Liver (tissue), 8 donors: ENCODE measurements at regions not wholly inside any gene's neighbourhood (a gene's known extent, or its start where the extent isn't known, plus 50 kb on each side); places are given as distances from the start of the nearest gene placed in this dataset.

Experiments used
- DNase-seq: peaks from one replicate; pipeline ENCODE4 v3.0.0-alpha.2; 2017; ENCODE audit warnings: low spot score
- H3K27ac ChIP-seq, 2 donors: one replicate each; pipeline ENCODE4 v1.7.0; 2013; ENCODE audit warnings: inconsistent platforms in 2 of 2, low read length in 2 of 2, control low read depth in 1 of 2, low read depth in 1 of 2, mild to moderate bottlenecking in 1 of 2
- H3K27me3 ChIP-seq, 4 donors: one replicate each; pipeline versions ENCODE4 v1.6.1 to v1.7.0; 2013; ENCODE audit warnings: low read length in 3 of 4, inconsistent platforms in 1 of 4, mild to moderate bottlenecking in 1 of 4, moderate library complexity in 1 of 4; ENCODE audit not compliant: control insufficient read depth in 4 of 4, insufficient read depth in 4 of 4
- H3K36me3 ChIP-seq, 4 donors: one replicate each; pipeline versions ENCODE4 v1.6.1 to v1.7.0; 2013; ENCODE audit warnings: low read length in 3 of 4, mild to moderate bottlenecking in 3 of 4, low read depth in 1 of 4, moderate library complexity in 1 of 4; ENCODE audit not compliant: control insufficient read depth in 4 of 4, insufficient read depth in 3 of 4
- H3K4me1 ChIP-seq, 4 donors: one replicate each; pipeline versions ENCODE4 v1.6.1 to v1.7.0; 2013; ENCODE audit warnings: low read length in 3 of 4, mild to moderate bottlenecking in 3 of 4, moderate library complexity in 1 of 4; ENCODE audit not compliant: control insufficient read depth in 4 of 4, insufficient read depth in 4 of 4
- H3K4me3 ChIP-seq, 3 donors: one replicate each; pipeline versions ENCODE4 v1.6.1 to v1.7.0; 2013; ENCODE audit warnings: low read length in 3 of 3, control low read depth in 1 of 3, low read depth in 1 of 3, mild to moderate bottlenecking in 1 of 3
- H3K9ac ChIP-seq, 2 donors: one replicate each; pipeline ENCODE4 v1.7.0; 2013; ENCODE audit warnings: low read length in 2 of 2, mild to moderate bottlenecking in 2 of 2, moderate library complexity in 2 of 2, control low read depth in 1 of 2, low read depth in 1 of 2
- H3K9me3 ChIP-seq, 4 donors: one replicate each; pipeline versions ENCODE4 v1.6.1 to v1.7.0; 2013; ENCODE audit warnings: low read length in 3 of 4; ENCODE audit not compliant: control insufficient read depth in 4 of 4
- CTCF ChIP-seq: fragments of 150-350 bp; IDR thresholded peaks from 2 replicates; pipeline ENCODE4 v1.5.1; 2017; ENCODE audit warnings: improper control_type of control experiment, low read depth, low read length; ENCODE audit not compliant: missing input control
- EGR1 ChIP-seq, 2 donors: IDR thresholded peaks; 2 replicates each; pipeline ENCODE4 v1.6.1; 2016 to 2018; ENCODE audit warnings: antibody characterized with exemption in 2 of 2, low read depth in 2 of 2
- FOXA1 ChIP-seq: IDR thresholded peaks from 2 replicates; pipeline ENCODE4 v1.6.1; 2016; ENCODE audit warnings: antibody characterized with exemption
- FOXA2 ChIP-seq: IDR thresholded peaks from 2 replicates; pipeline ENCODE4 v1.6.1; 2016; ENCODE audit warnings: antibody characterized with exemption
- GABPA ChIP-seq, 2 donors: IDR thresholded peaks in 1 of 2; conservative IDR thresholded peaks in 1 of 2; 2 replicates each; pipeline ENCODE4 v1.6.1; 2016; ENCODE audit warnings: antibody characterized with exemption in 2 of 2, mild to moderate bottlenecking in 1 of 2, moderate library complexity in 1 of 2
- HNF4A ChIP-seq, 2 donors: conservative IDR thresholded peaks; 2 replicates each; pipeline ENCODE4 v1.6.1; 2016; ENCODE audit warnings: antibody characterized with exemption in 2 of 2, mild to moderate bottlenecking in 2 of 2
- HNF4G ChIP-seq: IDR thresholded peaks from 2 replicates; pipeline ENCODE4 v1.6.1; 2016; ENCODE audit warnings: antibody characterized with exemption
- JUND ChIP-seq, 2 donors: IDR thresholded peaks; 2 replicates each; pipeline ENCODE4 v1.6.1; 2016; ENCODE audit warnings: antibody characterized with exemption in 2 of 2
- MAX ChIP-seq: IDR thresholded peaks from 2 replicates; pipeline ENCODE4 v1.6.1; 2016; ENCODE audit warnings: antibody characterized with exemption
- NR2F2 ChIP-seq: IDR thresholded peaks from 2 replicates; pipeline ENCODE4 v1.6.1; 2016; ENCODE audit warnings: antibody characterized with exemption
- RAD21 ChIP-seq, 2 donors: IDR thresholded peaks; 2 replicates each; pipeline ENCODE4 v1.6.1; 2016; ENCODE audit warnings: antibody characterized with exemption in 2 of 2, mild to moderate bottlenecking in 2 of 2
- REST ChIP-seq: IDR thresholded peaks from 2 replicates; pipeline ENCODE4 v1.6.1; 2016; ENCODE audit warnings: antibody characterized with exemption, mild to moderate bottlenecking
- RXRA ChIP-seq, 2 donors: IDR thresholded peaks; 2 replicates each; pipeline ENCODE4 v1.6.1; 2017 to 2018; ENCODE audit warnings: antibody characterized with exemption in 2 of 2, mild to moderate bottlenecking in 1 of 2
- SP1 ChIP-seq: IDR thresholded peaks from 2 replicates; pipeline ENCODE4 v1.6.1; 2018; ENCODE audit warnings: antibody characterized with exemption, mild to moderate bottlenecking
- TAF1 ChIP-seq: conservative IDR thresholded peaks from 2 replicates; pipeline ENCODE4 v1.6.1; 2016; ENCODE audit warnings: antibody characterized with exemption, mild to moderate bottlenecking
- YY1 ChIP-seq: IDR thresholded peaks from 2 replicates; pipeline ENCODE4 v1.6.1; 2016; ENCODE audit warnings: antibody characterized with exemption, mild to moderate bottlenecking
- WGBS: extraction: QIAGEN DNeasy Blood & Tissue Kit; methylation state at CpG from one replicate; pipeline ENCODE4 v1.1.7; 2013; 5-methylcytosine and 5-hydroxymethylcytosine counted together
- TF ChIP-seq, protein P1 (sequence below): IDR thresholded peaks from 2 replicates; pipeline ENCODE4 v1.6.1; 2016; ENCODE audit warnings: antibody characterized with exemption
- TF ChIP-seq, protein P2 (sequence below): IDR thresholded peaks from 2 replicates; pipeline ENCODE4 v1.6.1; 2016; ENCODE audit warnings: antibody characterized with exemption
- donor health status: healthy.
- donor health status: healthy.
- donor health status: healthy.
- donor health status: healthy.
- donor health status: healthy.

- Histone ChIP-seq H3K4me3 (no peak overlapping the region), H3K36me3 (no peaks in the 10 kb centered on the region), H3K27ac (no peak overlapping the region), H3K4me1 (no peaks in the 10 kb centered on the region), H3K9me3 (no peaks in the 10 kb centered on the region), H3K27me3 (no peaks in the 10 kb centered on the region), H3K9ac (no peak overlapping the region)
- DNase-seq = no peak
- TF ChIP-seq FOXA1 (no peak), TAF1 (no peak), SP1 (no peak), HNF4G (no peak), YY1 (no peak), RAD21 (IDR thresholded peaks at IDR 0.05) (no peak), EGR1 (IDR thresholded peaks at IDR 0.05; ENCODE audit: low read depth in 2 of 2) (no peak), FOXA2 (no peak), MAX (no peak), RXRA (IDR thresholded peaks at IDR 0.05) (no peak), GABPA (IDR thresholded peaks at IDR 0.05 in 1 of 2, conservative IDR thresholded peaks at IDR 0.05 in 1 of 2) (no peak), HNF4A (conservative IDR thresholded peaks at IDR 0.05) (no peak)
- TF ChIP-seq, protein P1, sequence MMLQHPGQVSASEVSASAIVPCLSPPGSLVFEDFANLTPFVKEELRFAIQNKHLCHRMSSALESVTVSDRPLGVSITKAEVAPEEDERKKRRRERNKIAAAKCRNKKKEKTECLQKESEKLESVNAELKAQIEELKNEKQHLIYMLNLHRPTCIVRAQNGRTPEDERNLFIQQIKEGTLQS = no peak
- TF ChIP-seq, protein P2, sequence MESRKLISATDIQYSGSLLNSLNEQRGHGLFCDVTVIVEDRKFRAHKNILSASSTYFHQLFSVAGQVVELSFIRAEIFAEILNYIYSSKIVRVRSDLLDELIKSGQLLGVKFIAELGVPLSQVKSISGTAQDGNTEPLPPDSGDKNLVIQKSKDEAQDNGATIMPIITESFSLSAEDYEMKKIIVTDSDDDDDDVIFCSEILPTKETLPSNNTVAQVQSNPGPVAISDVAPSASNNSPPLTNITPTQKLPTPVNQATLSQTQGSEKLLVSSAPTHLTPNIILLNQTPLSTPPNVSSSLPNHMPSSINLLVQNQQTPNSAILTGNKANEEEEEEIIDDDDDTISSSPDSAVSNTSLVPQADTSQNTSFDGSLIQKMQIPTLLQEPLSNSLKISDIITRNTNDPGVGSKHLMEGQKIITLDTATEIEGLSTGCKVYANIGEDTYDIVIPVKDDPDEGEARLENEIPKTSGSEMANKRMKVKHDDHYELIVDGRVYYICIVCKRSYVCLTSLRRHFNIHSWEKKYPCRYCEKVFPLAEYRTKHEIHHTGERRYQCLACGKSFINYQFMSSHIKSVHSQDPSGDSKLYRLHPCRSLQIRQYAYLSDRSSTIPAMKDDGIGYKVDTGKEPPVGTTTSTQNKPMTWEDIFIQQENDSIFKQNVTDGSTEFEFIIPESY = no peak
- WGBS = 66% methylated on average over 3 of the region's 3 CpGs
Measured at GRCh38 chr3:180189310-180189648, 152.5 kb upstream of the PEX5L start.

DNA sequence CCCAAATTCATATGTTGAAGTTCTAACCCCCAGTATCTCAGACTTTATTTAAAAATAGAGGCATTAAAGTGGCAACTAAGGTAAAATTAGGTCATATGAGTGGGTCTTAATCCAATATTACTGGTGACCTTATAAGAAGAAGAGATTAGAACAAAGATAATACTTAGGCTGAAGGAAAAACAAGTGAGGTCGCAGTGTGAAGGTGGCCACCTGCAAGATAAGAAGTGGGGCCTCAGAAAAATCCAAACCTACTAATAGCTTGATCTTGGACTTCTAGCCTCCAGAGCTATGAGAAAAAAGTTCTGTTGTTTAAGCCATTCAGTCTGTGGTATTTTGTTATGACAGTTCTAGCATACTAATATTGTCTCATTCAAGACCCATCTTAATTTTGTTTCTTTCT, 159.9 kb upstream of the PEX5L start:
- TF ChIP-seq HNF4A (conservative IDR thresholded peaks at IDR 0.05) (no peak), GABPA (IDR thresholded peaks at IDR 0.05 in 1 of 2, conservative IDR thresholded peaks at IDR 0.05 in 1 of 2) (no peak), NR2F2 (no peak), RAD21 (IDR thresholded peaks at IDR 0.05) (no peak), CTCF (no peak), REST (no peak), HNF4G (no peak), JUND (IDR thresholded peaks at IDR 0.05) (no peak), YY1 (no peak), FOXA1 (no peak), MAX (no peak), TAF1 (no peak)
- TF ChIP-seq, protein P2 = no peak
- TF ChIP-seq, protein P1 = no peak
- 64% methylated on average over 1 of the region's 1 CpG for WGBS
- Histone ChIP-seq H3K4me3 (no peak overlapping the region), H3K36me3 (no peaks in the 10 kb centered on the region), H3K27me3 (no peaks in the 10 kb centered on the region), H3K9me3 (no peaks in the 10 kb centered on the region), H3K27ac (no peak overlapping the region), H3K9ac (no peak overlapping the region), H3K4me1 (no peaks in the 10 kb centered on the region)
- no peak for DNase-seq
